ENCODE measurements at regions not wholly inside any gene's neighbourhood (a gene's known extent, or its start where the extent isn't known, plus 50 kb on each side); places are given as distances from the start of the nearest gene placed in this dataset.

DNA sequence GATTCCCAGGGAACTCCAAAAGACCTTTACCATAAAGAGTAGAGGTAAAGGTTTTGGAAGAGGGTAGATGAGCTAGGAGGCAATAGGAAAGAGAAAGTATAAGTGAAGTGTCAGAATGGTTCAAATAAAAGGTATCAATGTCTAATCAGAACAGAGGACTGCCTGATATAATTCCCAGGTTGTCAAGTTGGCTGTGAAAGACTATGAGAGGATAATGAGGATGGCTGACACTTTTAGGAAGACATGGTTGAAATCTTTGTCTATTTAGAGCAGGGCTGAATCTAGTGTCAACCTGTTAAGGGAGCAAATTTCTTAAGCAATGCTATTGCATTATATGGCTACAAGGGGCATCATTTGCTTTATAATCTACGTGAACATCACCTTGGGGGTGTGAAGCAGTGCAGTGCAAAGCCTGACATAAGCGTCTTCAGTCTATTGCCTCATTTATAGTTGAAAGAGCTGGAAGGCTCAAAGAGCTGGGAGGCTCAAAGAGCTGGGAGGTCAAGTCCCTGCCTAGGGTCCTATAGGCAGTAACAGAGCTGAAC, 308.3 kb upstream of the DEPDC1 start:
- CTCF ChIA-PET, result no interaction called here

DNA sequence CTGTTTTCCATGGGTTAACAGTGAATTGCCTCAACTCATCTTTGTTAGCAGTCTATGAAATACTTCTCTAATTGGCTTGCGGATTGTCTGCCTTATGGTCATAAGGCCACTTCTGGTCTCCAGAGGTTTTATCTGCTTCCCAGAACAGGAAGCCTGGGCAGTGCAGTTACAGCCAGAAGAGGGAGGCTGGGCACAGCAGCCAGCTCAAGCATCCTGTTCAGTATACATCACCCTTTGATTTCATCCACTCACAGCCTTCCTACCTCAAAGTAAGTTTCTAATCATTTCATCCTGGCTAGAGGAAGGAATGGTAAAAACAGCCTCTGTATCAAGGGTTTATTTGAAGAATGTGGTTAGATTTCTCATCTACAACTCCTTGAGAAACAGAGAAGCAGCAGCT, 311.5 kb upstream of the DEPDC1 start:
- Mint-ChIP-seq H3K4me3 (ENCODE audit: unreplicated experiment) (no peak overlapping the region), H3K4me1 (ENCODE audit: low read depth, unreplicated experiment) (no peaks in the 10 kb centered on the region), H3K27ac (ENCODE audit: unreplicated experiment) (no peak overlapping the region), H3K36me3 (ENCODE audit: insufficient read depth, unreplicated experiment) (no peaks in the 10 kb centered on the region), H3K27me3 (ENCODE audit: insufficient read depth, unreplicated experiment) (no peaks in the 10 kb centered on the region), H3K9me3 (ENCODE audit: unreplicated experiment) (no peaks in the 10 kb centered on the region)
- no TSS peak for BruUV-seq (replicated peaks)
- ChIA-PET CTCF (no interaction called here), POLR2A (no interaction called here)
- Histone ChIP-seq H3K9me3 (no peaks in the 10 kb centered on the region), H3K4me3 (ENCODE audit: low read depth, low read length) (no peak overlapping the region), H3K27me3 (replicated peaks; ENCODE audit: control insufficient read depth, insufficient read depth, low read length) (no peaks in the 10 kb centered on the region), H3K4me1 (no peaks in the 10 kb centered on the region), H3K36me3 (ENCODE audit: control insufficient read depth, insufficient read depth, low read length) (no peaks in the 10 kb centered on the region)
- intact Hi-C loops (cut with micrococcal nuclease; ENCODE audit: unreplicated experiment), result no loop called here
- TF ChIP-seq, protein P1, sequence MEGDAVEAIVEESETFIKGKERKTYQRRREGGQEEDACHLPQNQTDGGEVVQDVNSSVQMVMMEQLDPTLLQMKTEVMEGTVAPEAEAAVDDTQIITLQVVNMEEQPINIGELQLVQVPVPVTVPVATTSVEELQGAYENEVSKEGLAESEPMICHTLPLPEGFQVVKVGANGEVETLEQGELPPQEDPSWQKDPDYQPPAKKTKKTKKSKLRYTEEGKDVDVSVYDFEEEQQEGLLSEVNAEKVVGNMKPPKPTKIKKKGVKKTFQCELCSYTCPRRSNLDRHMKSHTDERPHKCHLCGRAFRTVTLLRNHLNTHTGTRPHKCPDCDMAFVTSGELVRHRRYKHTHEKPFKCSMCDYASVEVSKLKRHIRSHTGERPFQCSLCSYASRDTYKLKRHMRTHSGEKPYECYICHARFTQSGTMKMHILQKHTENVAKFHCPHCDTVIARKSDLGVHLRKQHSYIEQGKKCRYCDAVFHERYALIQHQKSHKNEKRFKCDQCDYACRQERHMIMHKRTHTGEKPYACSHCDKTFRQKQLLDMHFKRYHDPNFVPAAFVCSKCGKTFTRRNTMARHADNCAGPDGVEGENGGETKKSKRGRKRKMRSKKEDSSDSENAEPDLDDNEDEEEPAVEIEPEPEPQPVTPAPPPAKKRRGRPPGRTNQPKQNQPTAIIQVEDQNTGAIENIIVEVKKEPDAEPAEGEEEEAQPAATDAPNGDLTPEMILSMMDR (IDR thresholded peaks at IDR 0.05; ENCODE audit: insufficient read depth in 1 of 2, low read depth in 1 of 2, low read length in 1 of 2, severe bottlenecking in 1 of 2, unreplicated experiment in 1 of 2), result no peak
- no peak for DNase-seq

More for the DNA sequence above, 308.3 kb upstream of the DEPDC1 start:
- Mint-ChIP-seq H3K27me3 (ENCODE audit: insufficient read depth, unreplicated experiment) (no peaks in the 10 kb centered on the region), H3K4me1 (ENCODE audit: low read depth, unreplicated experiment) (no peaks in the 10 kb centered on the region), H3K9me3 (ENCODE audit: unreplicated experiment) (no peaks in the 10 kb centered on the region), H3K36me3 (ENCODE audit: insufficient read depth, unreplicated experiment) (no peaks in the 10 kb centered on the region), H3K4me3 (ENCODE audit: unreplicated experiment) (no peak overlapping the region), H3K27ac (ENCODE audit: unreplicated experiment) (no peak overlapping the region)
- H3K9me3 ChIP-seq, result no peaks in the 10 kb centered on the region
- no peak overlapping the region for H3K4me3 ChIP-seq (ENCODE audit: low read depth, low read length)
- no peaks in the 10 kb centered on the region for H3K36me3 ChIP-seq (ENCODE audit: control insufficient read depth, insufficient read depth, low read length)
- H3K4me1 ChIP-seq, result no peaks in the 10 kb centered on the region
- no peaks in the 10 kb centered on the region for H3K27me3 ChIP-seq (replicated peaks; ENCODE audit: control insufficient read depth, insufficient read depth, low read length)
- POLR2A ChIA-PET, result no interaction called here
- no TSS peak for BruUV-seq (replicated peaks)
- TF ChIP-seq, protein P1 (IDR thresholded peaks at IDR 0.05; ENCODE audit: insufficient read depth in 1 of 2, low read depth in 1 of 2, low read length in 1 of 2, severe bottlenecking in 1 of 2, unreplicated experiment in 1 of 2), result no peak
- DNase-seq, result no peak
- intact Hi-C loops (cut with micrococcal nuclease; ENCODE audit: unreplicated experiment), result no loop called here

DNA sequence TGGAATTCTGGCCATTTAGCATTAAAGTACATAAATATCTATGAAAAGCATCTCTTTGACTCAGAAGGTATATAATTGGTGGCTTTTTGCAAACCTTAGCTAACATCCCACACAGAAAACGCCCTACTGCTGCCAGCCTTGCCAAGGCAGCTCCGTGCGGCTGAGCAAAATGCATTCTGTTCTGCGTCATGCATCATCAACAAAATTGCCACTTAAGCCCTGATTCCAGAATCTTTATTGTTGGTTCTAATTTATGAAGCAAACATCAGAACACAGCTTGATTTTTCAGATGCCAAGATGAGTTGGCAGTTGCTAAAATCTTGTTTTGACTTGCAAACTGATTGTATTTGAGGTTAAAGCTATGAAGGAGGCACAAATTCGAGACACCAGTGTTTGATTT, 314.9 kb upstream of the DEPDC1 start:
- peaks cover 9% of the 10 kb centered on the region for H3K4me1 Mint-ChIP-seq (ENCODE audit: low read depth, unreplicated experiment)
- H3K27me3 ChIP-seq (replicated peaks; ENCODE audit: control insufficient read depth, insufficient read depth, low read length), result no peaks in the 10 kb centered on the region
- no peaks in the 10 kb centered on the region for H3K27me3 Mint-ChIP-seq (ENCODE audit: insufficient read depth, unreplicated experiment)
- ChIA-PET POLR2A (no interaction called here), CTCF (no interaction called here)
- no peak overlapping the region for H3K27ac Mint-ChIP-seq (ENCODE audit: unreplicated experiment)
- no peaks in the 10 kb centered on the region for H3K36me3 ChIP-seq (ENCODE audit: control insufficient read depth, insufficient read depth, low read length)
- BruUV-seq (replicated peaks), result no TSS peak
- intact Hi-C loops (cut with micrococcal nuclease; ENCODE audit: unreplicated experiment), result loop anchor here (10.0 kb wide), 1 partner anchor 163 kb away; no protein-coding TSS in a partner anchor
- TF ChIP-seq, protein P1 (IDR thresholded peaks at IDR 0.05; ENCODE audit: insufficient read depth in 1 of 2, low read depth in 1 of 2, low read length in 1 of 2, severe bottlenecking in 1 of 2, unreplicated experiment in 1 of 2), result no peak
- H3K9me3 Mint-ChIP-seq (ENCODE audit: unreplicated experiment), result no peaks in the 10 kb centered on the region
- no peaks in the 10 kb centered on the region for H3K4me1 ChIP-seq
- no peaks in the 10 kb centered on the region for H3K9me3 ChIP-seq
- H3K36me3 Mint-ChIP-seq (ENCODE audit: insufficient read depth, unreplicated experiment), result no peaks in the 10 kb centered on the region
- no peak for DNase-seq
- no peak overlapping the region for H3K4me3 Mint-ChIP-seq (ENCODE audit: unreplicated experiment)
- H3K4me3 ChIP-seq (ENCODE audit: low read depth, low read length), result no peak overlapping the region
